ENCODE measurements at regions not wholly inside any gene's neighbourhood (a gene's known extent, or its start where the extent isn't known, plus 50 kb on each side); places are given as distances from the start of the nearest gene placed in this dataset.

GRCh38 chr12:11460343-11461023, 65.1 kb upstream of the PRB2 start:
- TF ChIP-seq POLR2A (IDR thresholded peaks at IDR 0.05; ENCODE audit: low read depth, low read length): no peak
- no peak for TF ChIP-seq TAF1 (IDR thresholded peaks at IDR 0.05; ENCODE audit: borderline replicate concordance, low read depth, low read length)
